HL-60 (cell line): ENCODE measurements at regions not wholly inside any gene's neighbourhood (a gene's known extent, or its start where the extent isn't known, plus 50 kb on each side); places are given as distances from the start of the nearest gene placed in this dataset.

Experiments used
- DNase-seq, 2 experiments: peaks; one replicate each; pipeline ENCODE4 v3.0.0-alpha.2; 2010 to 2020; ENCODE audit warnings: low read depth in 1 of 2, low spot score in 1 of 2
- H3K27ac ChIP-seq: fragments of 250-450 bp; sonication (Bioruptor Pico); replicated peaks from 2 replicates; pipeline ENCODE4 v1.5.1; 2020; ENCODE audit warnings: mild to moderate bottlenecking, moderate library complexity
- H3K27me3 ChIP-seq: fragments of 250-450 bp; sonication (Bioruptor Pico); 2 replicates; pipeline ENCODE4 v1.5.1; 2021; ENCODE audit warnings: mild to moderate bottlenecking, moderate library complexity; ENCODE audit not compliant: insufficient read depth, poor library complexity, severe bottlenecking
- H3K4me3 ChIP-seq: replicated peaks from 2 replicates; pipeline ENCODE4 v1.5.1; 2011; ENCODE audit warnings: mild to moderate bottlenecking, control low read depth, low read length; ENCODE audit not compliant: insufficient read depth
- CTCF ChIP-seq: IDR thresholded peaks from one replicate; pipeline ENCODE4 v1.5.1; 2011; ENCODE audit warnings: low read length, control low read depth, inconsistent platforms; ENCODE audit not compliant: insufficient read depth
- GABPA ChIP-seq: IDR thresholded peaks from 2 replicates; pipeline ENCODE4 v1.6.1; 2012; ENCODE audit warnings: low read depth
- POLR2AphosphoS5 ChIP-seq: IDR thresholded peaks from 2 replicates; pipeline ENCODE4 v1.6.1; 2012; ENCODE audit warnings: low read depth
- REST ChIP-seq: IDR thresholded peaks from 2 replicates; pipeline ENCODE4 v1.6.1; 2012; ENCODE audit warnings: low read depth; ENCODE audit not compliant: insufficient replicate concordance
- SPI1 ChIP-seq: IDR thresholded peaks from 2 replicates; pipeline ENCODE4 v1.6.1; 2012; ENCODE audit warnings: low read depth, mild to moderate bottlenecking, borderline replicate concordance

GRCh38 chr5:125100951-125101350 lies 354.5 kb upstream of the ZNF608 start:
- DNase-seq, result no peak
- Histone ChIP-seq H3K27me3 (no peaks in the 10 kb centered on the region), H3K4me3 (no peak overlapping the region), H3K27ac (no peak overlapping the region)
- TF ChIP-seq CTCF (no peak), POLR2AphosphoS5 (no peak), REST (no peak), GABPA (no peak), SPI1 (no peak)

DNA sequence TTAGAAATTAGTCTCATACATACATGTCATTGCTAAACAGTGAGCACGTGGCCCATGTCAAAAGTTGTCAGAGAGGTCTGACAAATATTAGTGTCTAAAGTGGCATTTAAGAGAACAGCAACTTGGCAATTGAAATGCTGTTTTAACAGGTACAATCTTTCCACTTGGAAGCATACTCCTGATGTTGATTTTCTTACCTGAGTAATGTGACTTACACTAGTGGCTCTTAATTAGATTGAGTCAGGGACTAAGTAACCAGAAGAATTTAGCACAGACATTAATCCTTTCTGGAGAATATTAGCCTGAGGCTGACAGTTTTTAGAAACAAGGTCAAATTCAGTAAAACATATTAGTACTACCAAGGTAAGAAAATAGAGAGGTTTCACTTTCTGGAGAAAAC lies 357.0 kb upstream of the ZNF608 start:
- DNase-seq, result no peak
- H3K4me3 ChIP-seq, result no peak overlapping the region
- no peaks in the 10 kb centered on the region for H3K27me3 ChIP-seq
- no peak overlapping the region for H3K27ac ChIP-seq
- TF ChIP-seq SPI1 (no peak), REST (no peak), POLR2AphosphoS5 (no peak), CTCF (no peak), GABPA (no peak)

GRCh38 chr5:125106271-125106670 lies 359.8 kb upstream of the ZNF608 start:
- no peak for DNase-seq

More at GRCh38 chr5:125106271-125106670, 359.8 kb upstream of the ZNF608 start:
- no peak for TF ChIP-seq POLR2AphosphoS5
- no peak for TF ChIP-seq REST
- TF ChIP-seq SPI1, result no peak
- no peak for TF ChIP-seq GABPA
- no peak for TF ChIP-seq CTCF
- H3K27ac ChIP-seq, result no peak overlapping the region
- no peaks in the 10 kb centered on the region for H3K27me3 ChIP-seq
- H3K4me3 ChIP-seq, result no peak overlapping the region
